HG03565 (cell line): ENCODE measurements at regions not wholly inside any gene's neighbourhood (a gene's known extent, or its start where the extent isn't known, plus 50 kb on each side); places are given as distances from the start of the nearest gene placed in this dataset.

Source experiments
- ATAC-seq: cut with Tn5 transposase; IDR thresholded peaks from one replicate; pipeline ENCODE4 v1.9.1; 2021; ENCODE audit warnings: mild to moderate bottlenecking, moderate library complexity; ENCODE audit not compliant: unreplicated experiment

DNA sequence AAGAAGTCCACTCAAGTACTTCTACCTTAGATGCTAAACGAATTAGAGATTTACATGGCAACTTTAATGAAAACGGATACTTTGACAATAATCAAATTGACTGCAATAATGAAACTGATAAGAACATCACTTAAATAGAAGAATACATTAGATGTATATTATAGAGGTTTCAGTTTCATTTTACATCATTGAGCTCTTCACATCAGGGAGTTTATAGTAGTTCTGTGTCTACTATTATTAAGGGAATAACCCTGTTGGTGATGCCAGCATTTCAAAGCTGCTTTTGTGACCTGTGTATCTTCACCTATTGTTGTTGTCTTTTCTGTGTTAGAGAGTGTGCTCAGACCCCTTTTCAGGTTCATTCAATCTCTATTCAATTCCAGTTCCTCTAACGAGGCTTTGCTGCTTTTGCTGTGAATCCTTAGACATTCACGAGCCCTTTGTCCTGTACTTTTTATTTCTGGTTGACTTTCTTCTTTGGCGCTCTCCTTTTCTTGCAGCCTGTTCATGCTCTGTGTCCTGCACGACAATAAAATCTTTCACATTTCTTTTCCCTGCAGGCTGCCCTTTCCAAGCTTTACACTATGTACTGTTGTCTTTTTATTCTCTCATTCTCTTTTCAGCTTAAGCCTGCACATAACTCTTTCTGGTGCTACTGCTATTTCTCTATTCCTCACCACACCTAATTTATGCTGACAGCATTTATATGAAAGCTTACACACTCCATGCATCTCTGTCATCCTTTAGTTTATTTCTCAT is 232.1 kb downstream of the CPE start:
- no peak for ATAC-seq

DNA sequence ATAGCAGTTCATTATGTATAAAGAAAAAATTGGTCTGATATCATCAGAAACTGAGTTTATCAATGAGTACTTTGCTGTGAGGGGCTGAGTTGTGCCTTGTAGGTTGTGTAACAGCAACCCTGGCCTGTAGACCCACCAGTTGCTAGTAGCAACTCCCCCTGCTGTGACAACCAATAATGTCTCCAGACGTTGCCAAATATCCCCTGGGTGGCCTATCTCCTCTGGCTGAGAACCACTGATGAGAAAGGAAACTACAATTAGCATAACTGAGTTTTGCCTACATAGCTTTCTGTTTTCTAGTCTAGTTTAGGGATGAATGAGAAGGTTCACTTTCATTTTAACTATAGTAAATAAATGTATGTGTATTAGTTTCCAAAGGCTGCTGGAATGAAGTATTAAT is 234.1 kb downstream of the CPE start:
- ATAC-seq = peak; percentile 89

DNA sequence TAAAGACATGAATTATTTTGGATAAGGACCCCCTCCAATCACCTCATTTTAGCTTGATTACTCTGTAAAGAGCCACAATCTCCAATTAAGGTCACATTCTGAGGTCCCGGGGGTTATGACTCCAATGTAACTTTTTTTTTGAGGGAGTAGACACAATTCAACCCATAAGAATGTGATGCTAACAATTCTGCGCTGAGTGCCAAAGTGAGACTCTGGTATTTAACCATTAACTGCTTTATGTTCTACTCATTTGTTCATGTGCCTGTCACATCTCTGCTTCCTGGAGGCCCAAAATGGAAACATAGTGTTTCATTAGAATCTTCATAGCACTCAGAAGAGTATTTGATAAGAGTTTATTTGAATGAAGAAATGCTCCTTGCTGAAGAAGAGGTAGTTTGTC is 234.8 kb downstream of the CPE start:
- ATAC-seq = no peak

DNA sequence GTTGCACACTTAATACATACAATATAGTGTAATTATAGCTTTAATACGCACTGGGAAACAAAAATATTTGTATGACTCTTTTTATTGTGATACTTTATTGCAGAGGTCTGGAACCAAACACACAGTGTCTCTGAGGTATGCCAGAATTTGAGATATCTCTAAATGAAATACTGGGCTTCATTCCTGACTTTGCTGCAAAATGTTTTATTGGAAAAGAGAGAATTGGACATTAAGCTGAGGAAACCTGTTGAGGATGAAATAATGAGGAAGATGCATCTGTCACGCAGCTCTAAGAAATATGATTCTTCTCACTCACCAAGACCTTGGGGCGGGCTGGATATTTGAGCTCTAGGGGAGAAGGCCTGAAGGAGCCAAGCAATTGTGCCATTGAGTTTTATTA is 242.1 kb downstream of the CPE start:
- ATAC-seq = no peak

DNA sequence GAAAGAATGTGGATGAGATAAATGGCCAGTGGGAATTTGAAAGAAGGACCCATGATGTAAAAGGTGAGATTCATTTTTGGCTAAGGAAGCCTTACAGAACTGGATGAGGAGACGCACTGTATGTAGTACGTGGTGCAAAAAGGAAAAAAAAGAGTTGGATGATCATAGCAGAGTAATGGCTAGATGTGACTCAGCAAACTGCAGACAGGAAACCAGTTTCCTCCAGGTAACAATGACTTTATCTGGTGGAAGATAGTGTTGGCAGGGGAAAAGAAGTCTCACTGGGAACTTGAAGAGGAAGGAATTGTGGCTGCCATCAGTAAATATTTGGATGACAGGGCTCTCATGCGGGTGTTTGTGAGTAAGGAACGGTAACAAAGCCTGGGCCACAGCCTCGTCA is 243.2 kb downstream of the CPE start:
- no peak for ATAC-seq

DNA sequence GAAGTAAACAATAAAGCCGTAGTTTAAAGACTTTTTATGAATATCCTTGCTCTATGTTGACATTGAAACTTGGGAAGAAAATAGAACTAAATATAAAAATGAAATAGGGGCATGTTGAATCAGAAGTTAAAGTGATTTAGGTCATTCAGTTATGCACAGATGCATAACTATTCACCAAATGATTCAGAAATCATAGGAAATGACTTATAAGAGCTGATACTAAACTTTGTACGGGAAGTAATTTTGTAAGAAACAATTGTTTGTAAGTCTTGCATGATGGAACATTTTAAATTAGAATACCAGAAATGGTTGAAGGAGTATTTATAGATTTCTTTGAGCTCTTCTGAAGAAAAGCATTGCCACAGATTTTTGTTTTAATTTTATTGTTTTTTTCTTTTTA is 246.5 kb downstream of the CPE start:
- ATAC-seq = no peak

DNA sequence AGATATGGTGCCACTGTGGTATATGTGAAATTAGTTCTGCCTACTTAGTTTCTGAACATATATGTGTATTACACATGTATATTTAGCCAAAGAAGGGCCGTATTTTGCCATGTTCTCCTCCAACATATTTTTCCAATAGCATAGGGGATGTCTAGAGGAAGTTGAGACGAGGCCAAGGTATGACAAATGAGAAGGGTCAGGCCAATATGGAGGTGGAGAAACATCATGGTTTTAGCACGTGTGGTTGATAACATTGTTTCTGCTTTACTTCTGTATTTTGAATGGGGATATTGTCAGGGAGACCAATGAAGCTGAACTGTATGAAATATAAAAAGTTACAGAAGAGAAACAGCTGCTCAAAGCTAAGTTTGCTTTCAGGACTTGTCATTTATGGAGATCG is 246.7 kb upstream of the TLL1 start:
- no peak for ATAC-seq

DNA sequence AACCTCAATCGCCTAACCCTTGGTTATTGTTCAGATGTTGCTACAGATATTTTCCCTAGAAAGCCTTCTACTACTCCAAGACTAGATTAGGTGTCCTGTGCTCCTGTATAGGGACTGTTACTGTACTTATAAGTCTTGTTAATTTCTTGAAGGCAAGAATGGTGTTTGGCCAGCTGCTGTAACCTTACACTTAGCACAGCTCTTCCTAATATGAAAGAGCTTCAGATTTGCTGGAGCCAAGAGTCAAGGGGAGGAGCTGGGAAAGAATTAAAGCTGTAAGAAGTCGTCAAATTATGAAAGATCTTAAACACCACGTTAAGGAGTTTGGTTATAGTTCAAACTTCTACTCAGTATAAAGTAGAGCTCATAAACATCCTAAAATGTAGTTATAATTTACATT is 245.9 kb upstream of the TLL1 start:
- ATAC-seq = no peak

DNA sequence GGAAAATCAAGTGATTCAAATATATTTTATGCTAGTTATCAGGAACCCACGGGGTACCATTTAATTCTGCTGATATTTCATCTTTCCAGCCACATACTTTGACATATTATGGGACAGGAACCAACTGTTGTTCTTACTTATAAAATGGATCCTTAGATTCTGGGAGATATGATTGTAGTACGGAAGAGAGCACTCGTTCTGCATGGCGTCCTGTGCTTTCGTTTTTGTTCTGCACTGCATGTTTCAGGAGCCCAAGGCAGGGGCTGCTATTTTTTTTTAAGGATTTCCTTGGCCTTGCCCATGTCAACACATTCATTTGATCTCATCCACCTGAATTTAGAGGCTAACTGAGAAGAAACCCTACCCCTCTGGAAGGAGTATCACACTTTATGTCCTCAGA is 245.5 kb upstream of the TLL1 start:
- no peak for ATAC-seq

DNA sequence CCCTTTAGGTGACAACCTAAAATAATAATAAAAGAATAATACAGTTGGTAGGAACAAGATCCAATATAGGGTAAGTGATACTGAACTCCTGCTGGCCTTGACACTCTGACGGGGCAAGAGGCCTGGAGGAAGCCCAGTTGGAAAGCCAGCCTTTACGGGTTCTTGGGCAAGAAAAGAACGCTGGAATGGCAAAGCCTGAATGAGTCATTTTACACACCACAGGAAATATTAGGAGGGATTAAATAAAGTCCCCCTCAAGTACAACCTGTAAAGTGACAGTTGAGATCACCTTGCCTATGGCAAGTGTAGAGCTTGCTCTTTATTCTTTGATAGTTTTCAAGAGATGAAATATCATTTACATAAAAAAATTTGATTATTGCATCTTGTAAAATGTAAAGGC is 244.5 kb upstream of the TLL1 start:
- no peak for ATAC-seq

DNA sequence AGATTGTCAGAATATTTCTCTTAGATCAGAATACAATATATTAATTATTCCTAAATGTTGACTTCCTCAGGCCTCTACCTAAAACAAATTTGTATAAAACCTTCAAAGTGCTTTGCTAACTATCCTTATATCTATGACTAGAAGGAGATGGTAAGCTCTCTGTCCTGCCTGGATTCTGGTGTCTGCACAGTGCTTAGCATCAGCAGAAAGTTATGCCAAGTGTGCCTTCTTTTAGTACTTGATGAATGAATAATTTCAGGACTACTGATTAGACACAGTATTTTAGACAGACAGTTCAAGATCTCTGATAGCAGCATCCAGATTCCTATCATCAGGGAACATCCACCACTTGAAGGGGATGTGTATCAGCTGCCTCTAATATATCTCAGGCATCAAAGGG is 242.4 kb upstream of the TLL1 start:
- no peak for ATAC-seq

DNA sequence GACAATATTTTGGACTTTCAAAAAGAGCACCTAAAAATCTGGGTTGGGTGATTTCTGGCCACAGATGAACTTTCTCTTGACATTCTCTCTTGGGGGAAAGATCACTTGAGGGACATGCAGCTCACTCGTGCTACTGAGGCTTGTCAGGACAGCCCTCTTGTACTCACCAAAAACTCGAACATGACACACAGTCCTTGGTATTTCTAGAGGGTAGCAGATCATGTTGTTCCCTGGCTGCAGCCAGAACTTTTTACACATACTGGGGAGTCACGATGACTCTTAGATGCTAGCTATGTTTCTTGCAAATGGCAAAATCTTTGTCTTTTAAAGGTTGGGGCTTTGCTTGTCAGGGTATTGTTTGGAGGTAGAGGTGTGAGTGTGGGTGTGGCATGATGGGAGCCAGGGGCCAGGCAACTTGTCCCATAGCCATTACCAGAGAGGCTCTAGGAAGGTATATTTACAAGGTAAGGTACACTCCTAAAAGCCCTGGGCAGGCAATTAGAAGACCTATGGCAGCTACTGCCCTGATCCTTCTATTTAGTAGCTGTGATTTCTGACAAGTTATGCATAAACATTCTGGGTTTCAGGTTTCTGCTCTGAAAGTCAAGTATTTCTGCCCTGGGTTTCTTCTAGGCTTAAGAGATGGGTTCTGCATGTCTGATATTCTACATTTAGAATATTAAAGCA is 241.7 kb upstream of the TLL1 start:
- no peak for ATAC-seq

DNA sequence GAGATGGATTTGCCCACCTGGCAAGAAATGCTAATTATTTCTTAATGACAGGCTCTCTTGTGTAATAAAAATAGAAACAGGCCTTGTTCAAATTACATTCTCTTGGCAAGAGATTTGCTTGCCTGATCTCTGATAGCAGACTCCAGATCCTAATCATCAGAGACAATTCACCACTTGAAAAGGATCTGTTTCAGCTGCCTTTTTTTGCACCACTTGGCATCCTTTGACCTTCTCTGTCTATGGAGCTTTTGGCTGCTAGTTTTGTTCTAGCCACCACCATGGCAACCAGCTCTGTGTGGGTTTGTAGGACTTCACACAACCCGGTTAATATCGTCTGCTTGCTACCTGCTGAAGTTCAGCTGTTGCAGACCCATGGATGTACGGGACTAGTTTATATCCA is 241.1 kb upstream of the TLL1 start:
- ATAC-seq = no peak

DNA sequence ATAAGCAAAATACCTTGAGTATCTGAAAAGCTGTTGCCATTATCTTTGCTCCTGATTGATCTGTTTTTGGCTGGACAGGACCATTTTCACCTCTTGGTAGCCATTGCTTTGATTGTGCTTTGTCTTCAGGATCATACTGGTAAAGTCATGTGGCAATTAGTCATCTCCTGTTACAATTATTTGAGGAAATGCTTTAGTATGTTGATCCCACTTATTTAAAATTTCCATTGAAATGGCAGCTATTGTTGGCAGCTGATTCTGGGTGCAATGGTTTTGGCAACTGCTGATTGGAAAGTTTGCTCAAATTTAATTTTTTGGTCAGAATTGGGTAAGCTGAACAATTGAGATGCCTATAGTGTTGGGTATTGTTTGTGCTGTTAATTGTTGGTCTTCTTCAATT is 238.3 kb upstream of the TLL1 start:
- ATAC-seq = no peak

DNA sequence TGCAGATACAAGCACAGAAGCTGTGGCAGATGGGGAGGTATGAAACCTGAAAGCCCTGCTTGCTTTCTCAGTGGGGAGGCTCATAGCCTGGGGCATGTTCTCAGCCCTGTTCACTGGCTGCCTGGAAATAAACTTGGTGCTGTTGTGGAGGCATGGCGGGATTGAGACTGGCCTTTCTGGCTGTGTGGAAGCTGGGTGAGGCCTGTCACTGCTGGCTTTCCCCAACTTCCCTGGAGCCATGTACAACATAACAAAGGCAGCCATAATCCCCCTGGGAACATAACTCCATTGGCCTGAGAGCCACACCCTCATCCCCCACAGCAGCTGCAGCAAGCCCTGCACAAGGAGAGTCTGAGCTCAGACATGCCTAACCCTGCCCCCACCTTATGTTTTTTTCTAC is 237.7 kb upstream of the TLL1 start:
- ATAC-seq = no peak

DNA sequence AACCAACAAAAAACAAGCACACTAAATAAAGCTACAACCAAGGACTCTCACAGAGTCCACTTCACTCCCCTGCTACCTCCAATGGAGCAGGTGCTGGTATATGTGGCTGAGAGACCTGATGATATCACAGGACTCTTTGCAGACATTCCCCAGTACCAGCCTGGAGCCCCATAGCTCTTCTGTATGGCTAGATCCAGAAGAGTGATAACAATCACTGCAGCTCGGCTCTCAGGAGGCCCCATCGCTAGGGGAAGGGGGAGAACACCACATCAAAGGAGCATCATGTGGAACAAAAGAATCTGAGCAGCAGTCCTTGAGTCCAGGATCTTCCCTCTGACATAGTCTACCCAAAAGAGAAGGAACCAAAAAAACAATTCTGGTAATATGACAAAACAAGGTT is 237.1 kb upstream of the TLL1 start:
- ATAC-seq = no peak

DNA sequence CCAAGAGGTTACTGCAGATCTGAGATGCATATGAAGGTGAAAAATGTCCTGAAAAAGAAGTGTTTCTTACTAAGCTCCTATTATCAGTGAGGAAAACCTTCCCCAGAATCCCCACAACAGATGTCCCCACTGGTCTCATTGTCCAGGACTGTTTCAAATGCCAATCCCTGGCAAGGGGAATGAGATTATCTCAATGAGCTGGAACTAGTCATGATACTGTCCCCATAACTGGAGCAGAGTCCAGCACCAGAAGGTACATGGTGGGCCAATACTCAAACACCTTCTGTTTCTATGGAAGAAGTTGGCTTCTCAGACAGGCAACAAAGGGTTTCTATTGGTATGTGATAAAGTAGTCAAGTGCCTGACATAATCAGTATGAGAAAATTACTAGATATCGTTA is 221.1 kb upstream of the TLL1 start:
- no peak for ATAC-seq

DNA sequence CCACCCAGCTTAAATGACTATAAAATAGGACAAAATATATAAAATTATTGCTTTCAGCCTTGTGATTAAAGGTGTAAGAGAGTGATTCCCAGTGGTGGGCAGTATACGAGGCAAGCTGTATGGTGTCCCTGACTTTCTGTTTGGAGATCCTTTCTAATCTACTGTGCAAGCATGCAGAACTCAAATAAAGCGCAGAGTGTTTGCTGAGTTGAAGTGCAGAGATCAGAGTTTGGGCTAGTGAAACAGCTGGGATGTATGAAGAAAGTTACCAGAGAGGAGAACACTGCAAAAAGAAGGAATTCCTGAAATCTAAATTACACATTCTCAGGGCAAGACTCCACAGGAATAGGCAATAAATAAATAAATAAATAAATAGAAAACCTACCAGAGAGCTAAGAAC is 218.5 kb upstream of the TLL1 start:
- ATAC-seq = no peak

DNA sequence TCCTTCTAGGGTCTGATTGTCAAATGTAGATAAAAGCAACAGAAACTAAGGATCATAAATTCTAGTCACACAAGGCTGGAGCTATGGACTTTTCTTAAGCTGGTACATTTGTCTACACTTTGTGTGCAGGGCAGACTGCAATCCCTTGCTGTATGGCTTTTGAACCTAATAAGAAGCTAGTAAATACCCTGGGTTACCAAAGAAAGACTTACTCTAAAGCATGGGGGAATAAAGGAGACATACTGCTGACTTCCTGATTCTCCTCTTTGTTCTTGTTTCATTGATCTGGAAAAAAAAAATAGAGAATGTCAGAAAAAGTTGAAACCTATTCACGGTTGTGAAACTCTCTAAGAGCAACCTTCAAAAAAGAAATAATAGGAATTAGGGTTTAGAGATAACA is 216.6 kb upstream of the TLL1 start:
- no peak for ATAC-seq

DNA sequence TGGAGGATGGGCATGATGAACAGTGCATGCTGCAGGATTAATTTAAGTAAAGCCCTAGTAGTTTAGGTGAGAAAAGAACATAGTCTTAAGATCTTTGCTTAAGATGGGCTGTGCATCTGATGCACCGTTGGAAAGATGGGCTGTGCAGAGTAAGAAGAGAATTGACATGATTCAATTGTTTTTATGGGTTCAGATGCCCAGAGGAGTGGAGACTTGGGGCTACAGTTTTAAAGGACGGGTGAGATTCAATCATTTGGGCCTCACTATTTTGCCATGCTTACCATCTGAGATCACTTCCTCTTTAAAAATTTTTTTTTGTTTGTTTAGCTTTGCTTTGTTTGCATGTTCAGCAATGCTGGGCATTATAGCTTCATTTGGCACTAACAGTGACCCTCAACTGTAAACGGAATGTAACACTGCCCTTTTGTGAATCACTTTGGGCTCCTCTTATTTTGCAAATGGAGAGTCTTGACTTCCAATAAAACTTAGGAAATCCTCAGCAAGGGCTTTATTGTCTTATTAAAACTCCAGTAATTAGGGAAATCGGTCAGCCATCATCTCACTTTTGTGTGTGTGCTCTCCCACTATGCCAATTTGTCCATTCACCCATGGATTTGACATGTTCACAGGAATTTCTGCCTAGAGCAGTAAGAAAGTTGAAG is 216.1 kb upstream of the TLL1 start:
- no peak for ATAC-seq

DNA sequence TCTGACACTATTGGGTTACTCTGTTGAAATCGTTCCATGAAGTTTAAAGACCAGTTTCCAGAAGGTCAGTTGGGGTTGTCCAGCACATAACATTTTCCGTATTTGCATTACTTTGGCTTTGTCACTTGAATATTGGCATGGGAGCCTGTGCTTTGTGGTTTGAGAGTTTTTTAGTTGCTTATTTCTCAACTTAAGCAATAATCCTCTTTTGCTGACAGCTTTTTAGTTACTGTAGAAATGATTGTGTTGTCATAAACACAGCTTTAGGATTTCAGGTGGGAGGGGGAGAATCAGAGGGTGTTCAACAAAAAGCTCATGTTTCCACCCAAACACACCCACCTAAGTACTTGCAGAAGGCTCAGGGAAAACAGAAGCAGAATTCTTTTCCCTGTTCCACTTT is 210.7 kb upstream of the TLL1 start:
- ATAC-seq = no peak

DNA sequence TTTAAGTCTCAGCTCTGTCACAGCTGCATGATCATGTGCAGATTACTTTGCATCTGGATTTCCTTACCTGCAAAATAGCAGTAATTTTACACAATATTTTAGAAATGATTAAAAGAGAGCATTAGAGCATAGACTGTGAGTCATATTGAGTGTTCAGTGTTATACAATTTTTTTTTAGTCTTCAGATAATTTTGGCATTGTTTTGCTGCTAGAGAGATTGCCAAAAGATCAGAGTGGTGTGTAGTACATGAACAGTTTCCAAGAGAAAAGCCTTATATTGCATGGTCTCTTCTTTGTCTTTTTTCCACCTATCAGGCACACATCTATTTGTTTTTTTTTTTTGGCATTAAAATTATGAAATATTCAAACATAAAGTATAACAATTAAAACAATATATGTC is 209.6 kb upstream of the TLL1 start:
- no peak for ATAC-seq
